HFFc6 (cell line): ENCODE measurements at regions not wholly inside any gene's neighbourhood (a gene's known extent, or its start where the extent isn't known, plus 50 kb on each side); places are given as distances from the start of the nearest gene placed in this dataset.

Source experiments
- DNase-seq: peaks from one replicate; pipeline ENCODE4 v3.0.0-alpha.2; 2018
- H3K27ac Mint-ChIP-seq: 2 replicates; pipeline ENCODE4 v1.8.0; 2020; ENCODE audit warnings: mild to moderate bottlenecking, mixed read lengths
- H3K27me3 Mint-ChIP-seq: 2 replicates; pipeline ENCODE4 v1.8.0; 2021; ENCODE audit warnings: mild to moderate bottlenecking, moderate library complexity, mixed read lengths; ENCODE audit not compliant: insufficient read depth
- H3K36me3 Mint-ChIP-seq: 2 replicates; pipeline ENCODE4 v1.8.0; 2021; ENCODE audit warnings: low read depth, mixed read lengths
- H3K4me1 Mint-ChIP-seq: 2 replicates; pipeline ENCODE4 v1.8.0; 2020; ENCODE audit warnings: low read depth, mixed read lengths
- H3K4me3 Mint-ChIP-seq: 2 replicates; pipeline ENCODE4 v1.8.0; 2020; ENCODE audit warnings: mild to moderate bottlenecking, moderate library complexity, mixed read lengths
- H3K9me3 Mint-ChIP-seq: 2 replicates; pipeline ENCODE4 v1.8.0; 2020; ENCODE audit warnings: mild to moderate bottlenecking, mixed read lengths
- TF ChIP-seq, protein P1 (sequence below): fragments of 200-600 bp; sonication (generic); IDR thresholded peaks from 2 replicates; pipeline ENCODE4 v1.5.0; 2021; ENCODE audit warnings: antibody characterized with exemption, mild to moderate bottlenecking

DNA sequence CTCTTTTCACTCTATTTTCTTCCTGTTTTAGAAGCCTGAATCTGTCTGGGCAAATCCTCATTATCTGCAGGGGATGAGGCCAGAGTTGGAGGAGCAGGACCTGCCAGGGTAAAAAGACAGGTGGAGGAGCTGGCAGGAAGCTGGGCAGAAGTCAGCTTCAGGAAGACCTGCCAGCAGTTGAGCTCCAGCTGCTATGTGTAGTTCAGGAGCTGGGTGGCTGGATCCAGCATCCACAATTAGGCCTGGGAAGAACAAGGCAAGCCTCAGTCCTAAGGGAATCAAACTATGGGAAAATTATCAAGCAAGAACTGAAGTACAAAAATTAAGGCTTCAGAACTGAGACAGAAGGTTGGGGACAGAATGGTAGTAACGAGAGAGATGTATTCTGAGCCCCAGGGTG lies 174.0 kb downstream of the MREG start:
- no peak for DNase-seq
- Mint-ChIP-seq H3K4me3 (no peak overlapping the region), H3K27me3 (no peaks in the 10 kb centered on the region), H3K9me3 (no peaks in the 10 kb centered on the region), H3K4me1 (no peaks in the 10 kb centered on the region), H3K36me3 (no peaks in the 10 kb centered on the region), H3K27ac (no peak overlapping the region)
- TF ChIP-seq, protein P1, sequence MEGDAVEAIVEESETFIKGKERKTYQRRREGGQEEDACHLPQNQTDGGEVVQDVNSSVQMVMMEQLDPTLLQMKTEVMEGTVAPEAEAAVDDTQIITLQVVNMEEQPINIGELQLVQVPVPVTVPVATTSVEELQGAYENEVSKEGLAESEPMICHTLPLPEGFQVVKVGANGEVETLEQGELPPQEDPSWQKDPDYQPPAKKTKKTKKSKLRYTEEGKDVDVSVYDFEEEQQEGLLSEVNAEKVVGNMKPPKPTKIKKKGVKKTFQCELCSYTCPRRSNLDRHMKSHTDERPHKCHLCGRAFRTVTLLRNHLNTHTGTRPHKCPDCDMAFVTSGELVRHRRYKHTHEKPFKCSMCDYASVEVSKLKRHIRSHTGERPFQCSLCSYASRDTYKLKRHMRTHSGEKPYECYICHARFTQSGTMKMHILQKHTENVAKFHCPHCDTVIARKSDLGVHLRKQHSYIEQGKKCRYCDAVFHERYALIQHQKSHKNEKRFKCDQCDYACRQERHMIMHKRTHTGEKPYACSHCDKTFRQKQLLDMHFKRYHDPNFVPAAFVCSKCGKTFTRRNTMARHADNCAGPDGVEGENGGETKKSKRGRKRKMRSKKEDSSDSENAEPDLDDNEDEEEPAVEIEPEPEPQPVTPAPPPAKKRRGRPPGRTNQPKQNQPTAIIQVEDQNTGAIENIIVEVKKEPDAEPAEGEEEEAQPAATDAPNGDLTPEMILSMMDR = no peak

DNA sequence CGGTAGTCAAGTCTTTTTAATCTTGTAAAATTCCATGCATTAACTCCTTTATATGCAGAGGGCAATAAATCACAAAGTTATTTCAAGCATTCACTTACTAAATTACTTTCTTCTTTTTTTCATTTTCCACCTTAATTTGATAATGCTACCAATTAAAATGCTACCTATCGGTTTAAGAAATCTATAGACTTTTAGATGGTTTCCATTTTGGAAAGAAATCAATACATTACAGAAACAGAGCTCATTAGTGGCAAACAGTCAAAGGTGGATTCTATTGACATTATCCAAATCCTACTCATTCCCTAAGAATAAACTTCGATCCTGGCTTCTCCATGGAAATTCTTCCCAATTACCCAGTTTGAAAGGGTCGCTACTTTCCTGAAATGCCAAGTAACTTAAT lies 176.5 kb downstream of the MREG start:
- Mint-ChIP-seq H3K9me3 (no peaks in the 10 kb centered on the region), H3K27me3 (no peaks in the 10 kb centered on the region), H3K4me1 (peaks cover 7% of the 10 kb centered on the region; the same call in 1 of the 2 replicates), H3K27ac (no peak overlapping the region), H3K4me3 (no peak overlapping the region), H3K36me3 (no peaks in the 10 kb centered on the region)
- DNase-seq = no peak
- TF ChIP-seq, protein P1 = no peak

DNA sequence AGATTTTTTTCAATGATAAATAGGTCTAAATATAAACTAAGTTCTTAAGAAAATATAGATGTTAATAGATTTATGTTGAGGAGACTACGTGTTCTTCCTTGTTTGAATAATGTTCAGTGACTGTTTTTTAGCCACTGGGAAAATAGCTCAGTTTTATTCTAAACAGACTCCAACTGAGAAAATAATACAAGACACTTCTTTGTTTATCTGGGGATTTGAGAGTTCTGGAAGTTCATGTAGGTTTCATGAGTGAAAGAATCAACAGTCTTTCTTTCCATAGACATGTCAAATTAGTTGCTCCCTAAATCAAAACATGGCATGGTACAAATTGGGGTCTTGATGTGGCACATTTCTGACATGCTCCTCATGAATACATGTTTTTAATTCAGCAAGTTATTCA lies 177.7 kb downstream of the MREG start:
- TF ChIP-seq, protein P1 = no peak
- H3K4me3 Mint-ChIP-seq = no peak overlapping the region
- H3K4me1 Mint-ChIP-seq = peaks cover 12% of the 10 kb centered on the region
- H3K27ac Mint-ChIP-seq = no peak overlapping the region
- no peaks in the 10 kb centered on the region for H3K36me3 Mint-ChIP-seq
- no peaks in the 10 kb centered on the region for H3K9me3 Mint-ChIP-seq
- H3K27me3 Mint-ChIP-seq = no peaks in the 10 kb centered on the region
- DNase-seq = no peak

DNA sequence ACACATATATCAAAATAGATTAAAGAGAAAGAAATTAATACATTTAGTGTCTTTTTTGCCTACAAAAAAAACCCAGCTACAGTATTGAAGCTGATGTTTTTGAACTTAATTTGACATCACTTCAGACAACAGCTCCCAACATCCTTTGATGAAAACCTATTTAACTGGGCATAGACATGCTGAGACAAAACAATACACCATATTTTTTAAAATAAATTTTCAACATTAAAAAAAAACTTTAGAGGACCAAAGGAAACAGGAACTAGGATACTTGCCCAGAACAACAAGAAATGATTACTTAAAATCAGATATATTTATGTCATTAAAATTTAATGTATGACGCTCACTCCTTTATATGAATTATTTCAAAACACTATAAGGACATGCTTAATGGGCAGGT lies 178.1 kb downstream of the MREG start:
- H3K4me1 Mint-ChIP-seq = peaks cover 17% of the 10 kb centered on the region
- H3K27ac Mint-ChIP-seq = no peak overlapping the region
- DNase-seq = no peak
- H3K4me3 Mint-ChIP-seq = no peak overlapping the region
- H3K36me3 Mint-ChIP-seq = no peaks in the 10 kb centered on the region
- no peaks in the 10 kb centered on the region for H3K27me3 Mint-ChIP-seq
- TF ChIP-seq, protein P1 = no peak
- no peaks in the 10 kb centered on the region for H3K9me3 Mint-ChIP-seq

DNA sequence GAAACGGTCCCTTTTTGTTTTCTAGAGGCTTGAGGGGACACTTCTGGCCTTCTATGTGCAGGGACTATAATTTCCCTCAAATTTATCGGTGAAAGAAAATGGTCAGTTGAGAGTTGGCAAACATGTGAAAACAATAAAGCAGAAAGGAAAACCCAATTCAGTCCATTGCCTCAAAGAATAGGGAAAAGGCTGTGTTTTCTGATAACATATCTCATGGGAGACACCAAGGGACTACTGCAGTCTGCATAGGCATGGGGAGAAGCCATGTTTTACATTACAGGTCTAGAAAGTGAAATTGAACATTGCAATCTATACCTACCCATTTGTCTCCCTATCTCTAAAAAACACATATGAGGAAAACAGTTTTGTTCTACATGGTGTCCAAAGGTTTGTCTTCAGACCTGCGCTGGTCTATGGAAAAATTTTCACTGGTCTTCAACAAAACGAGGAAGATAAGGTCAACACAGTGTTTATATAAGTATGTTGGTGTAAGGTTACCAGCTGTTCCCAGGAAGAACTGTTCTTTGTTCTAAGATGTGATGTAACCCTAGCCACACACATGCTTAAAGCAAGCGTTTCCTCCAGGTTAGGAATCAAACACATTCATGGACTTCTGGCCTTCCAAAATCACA lies 179.7 kb downstream of the MREG start:
- DNase-seq = no peak
- no peak overlapping the region for H3K27ac Mint-ChIP-seq

More for the DNA sequence above, 179.7 kb downstream of the MREG start:
- Mint-ChIP-seq H3K27me3 (no peaks in the 10 kb centered on the region), H3K36me3 (no peaks in the 10 kb centered on the region), H3K4me1 (peaks cover 29% of the 10 kb centered on the region), H3K9me3 (no peaks in the 10 kb centered on the region), H3K4me3 (no peak overlapping the region)
- TF ChIP-seq, protein P1 = no peak
